Right renal cortex interstitium (tissue), 3 donors: ENCODE measurements at regions not wholly inside any gene's neighbourhood (a gene's known extent, or its start where the extent isn't known, plus 50 kb on each side); places are given as distances from the start of the nearest gene placed in this dataset.

ENCODE experiments used
- DNase-seq, 3 donors: peaks; one replicate each; pipeline ENCODE4 v3.0.0-alpha.2; 2013; ENCODE audit warnings: low read depth in 3 of 3, low spot score in 2 of 3

DNA sequence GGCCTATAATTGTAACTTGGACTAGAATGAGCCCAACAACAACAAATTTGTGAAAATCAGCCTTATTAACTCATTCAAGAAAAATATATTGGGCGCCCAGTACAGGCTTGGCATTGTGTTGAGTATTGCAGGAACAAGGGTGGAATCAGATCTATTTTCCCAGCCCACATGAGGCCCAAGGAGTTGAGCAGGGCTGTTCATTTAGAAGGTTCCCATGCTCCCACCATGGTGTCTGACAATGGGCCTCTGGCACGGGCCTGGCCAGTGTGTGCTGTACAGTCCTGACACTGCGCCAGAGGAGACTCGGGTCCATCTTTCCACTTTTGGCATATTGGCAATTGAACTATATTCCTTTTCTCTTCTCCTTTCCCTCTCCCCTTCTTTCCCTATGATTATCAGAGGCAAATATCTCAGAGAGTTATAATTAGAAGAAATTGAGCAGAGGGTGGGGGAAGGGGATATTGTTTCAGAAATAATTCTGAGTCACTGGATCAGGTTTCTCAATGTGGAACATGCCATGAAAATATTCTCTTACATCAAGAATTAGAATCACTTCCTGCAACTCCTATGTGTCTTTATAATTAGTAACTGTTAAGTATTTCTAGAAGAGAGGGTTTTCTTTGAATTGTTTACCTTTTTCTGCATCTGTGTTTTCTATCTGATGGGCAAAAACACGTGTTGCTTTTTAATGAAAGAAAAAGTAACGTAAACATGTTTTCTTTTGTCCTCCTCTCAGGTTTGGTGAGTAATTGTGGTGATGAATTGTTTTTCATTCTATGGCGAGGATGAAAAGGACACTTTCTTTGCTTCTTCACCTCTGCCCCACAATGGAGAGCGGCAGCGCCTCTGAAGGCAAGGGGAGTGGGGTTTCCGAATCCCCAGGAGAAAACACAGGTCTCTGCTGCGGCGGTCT is 209.4 kb downstream of the FOXA2 start:
- DNase-seq, result no peak

DNA sequence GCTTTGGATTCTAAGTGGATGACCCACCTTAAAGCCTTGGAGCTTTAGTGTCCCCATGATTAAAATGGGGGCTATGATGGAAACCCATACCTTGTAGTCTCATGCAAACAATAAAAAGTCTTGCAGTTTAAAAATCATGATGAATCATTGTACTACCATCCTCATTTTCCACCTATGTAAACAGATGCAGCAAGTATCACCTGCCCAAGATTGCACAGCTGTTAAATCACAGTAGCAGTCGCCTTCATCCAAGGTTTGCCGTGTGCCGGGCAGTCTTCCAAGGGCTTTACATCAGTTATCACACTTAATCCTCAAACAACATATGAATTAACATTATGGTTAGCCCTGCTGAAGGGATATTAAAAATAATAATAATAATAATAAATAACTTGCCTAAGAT is 210.3 kb downstream of the FOXA2 start:
- no peak for DNase-seq

DNA sequence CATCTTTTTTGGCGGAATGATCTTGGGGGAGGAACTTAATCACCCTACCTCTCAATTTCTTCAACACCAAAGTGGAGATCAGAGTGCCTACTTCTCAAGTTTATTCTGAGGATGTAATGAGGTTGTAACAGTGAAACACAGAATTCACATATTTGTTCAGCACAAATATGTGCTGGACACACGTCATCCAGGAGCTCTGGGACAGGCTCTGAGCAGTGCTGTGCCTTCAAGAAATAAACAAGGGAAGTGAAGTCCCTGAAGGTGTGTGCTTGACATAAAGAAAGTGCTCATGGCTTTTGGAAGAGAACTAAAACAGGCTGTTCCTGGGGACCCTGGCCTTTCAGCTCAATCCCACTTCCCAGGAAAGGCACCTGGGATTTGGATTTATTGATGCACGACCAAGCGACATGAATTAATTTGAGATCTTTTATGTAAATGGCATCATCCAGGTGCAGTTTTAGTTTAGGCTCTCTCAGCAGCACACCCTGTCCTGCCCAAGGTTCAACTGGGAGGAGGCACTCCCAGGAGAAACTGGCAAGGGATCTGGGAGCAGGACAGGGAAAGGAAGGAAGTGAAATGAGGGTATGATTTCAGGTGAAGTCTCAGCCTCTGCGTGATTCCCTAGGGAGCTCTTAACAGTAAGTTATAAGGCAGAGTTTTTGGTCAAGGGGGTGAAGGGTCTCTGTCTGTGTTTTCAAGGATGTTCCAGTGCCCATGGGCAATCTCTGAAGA is 211.0 kb downstream of the FOXA2 start:
- DNase-seq, result no peak

DNA sequence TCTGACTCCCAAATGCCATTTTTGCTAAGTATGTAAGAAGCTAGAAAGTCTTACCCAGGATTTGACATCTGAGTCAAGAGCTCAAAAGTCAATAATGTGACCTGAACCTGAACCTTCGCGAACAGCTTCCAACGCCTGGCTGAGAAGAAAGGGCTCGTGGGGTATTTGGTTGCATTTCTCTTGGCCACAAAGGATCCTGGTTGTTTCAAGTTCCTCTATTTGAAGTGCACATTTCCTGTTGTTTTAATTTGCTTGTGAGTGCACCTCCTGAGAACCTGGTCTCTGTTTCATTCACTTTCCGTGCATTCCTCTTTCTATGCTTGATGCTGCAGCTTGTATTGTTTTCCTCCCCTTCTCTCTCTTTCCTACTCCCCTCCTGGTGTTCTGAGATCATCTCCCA is 212.5 kb downstream of the FOXA2 start:
- no peak for DNase-seq

DNA sequence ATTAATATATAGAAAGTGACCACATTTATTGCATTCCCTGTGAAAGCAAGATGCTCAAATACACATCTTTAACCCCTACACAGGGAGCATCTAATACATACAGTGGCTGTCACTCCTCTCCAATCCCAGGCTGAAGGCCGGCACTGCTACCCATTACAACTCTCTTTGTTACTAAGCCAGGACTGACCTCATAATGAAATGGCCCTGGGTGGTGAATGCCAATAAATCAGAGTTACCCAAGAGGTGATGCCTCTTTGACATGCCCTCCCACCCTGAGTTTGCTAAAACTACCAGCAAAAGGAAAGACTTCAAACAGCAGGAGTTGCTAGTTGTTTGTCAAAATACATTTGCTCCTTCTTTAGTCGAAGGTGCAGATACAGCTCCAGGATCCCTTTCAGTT is 214.2 kb downstream of the FOXA2 start:
- DNase-seq, result no peak

DNA sequence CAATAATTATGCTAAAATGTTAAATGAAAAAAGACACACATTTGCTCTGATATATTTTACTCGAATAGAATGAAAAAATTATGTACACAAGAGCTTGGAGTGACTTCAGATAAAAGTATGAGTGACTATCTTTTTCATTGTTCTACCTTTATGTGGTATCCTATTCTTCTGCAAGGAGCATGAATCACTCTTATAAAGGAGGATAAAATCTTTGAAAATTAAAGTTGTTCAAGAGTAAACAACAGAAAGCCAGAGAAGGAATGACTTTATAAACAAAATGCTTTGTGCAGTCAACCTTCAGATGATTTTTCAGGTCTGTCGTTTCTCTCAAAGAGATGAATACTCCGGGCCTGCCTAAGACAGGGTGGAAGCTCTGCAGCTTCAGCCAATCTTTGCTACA is 215.3 kb downstream of the FOXA2 start:
- DNase-seq, result no peak

DNA sequence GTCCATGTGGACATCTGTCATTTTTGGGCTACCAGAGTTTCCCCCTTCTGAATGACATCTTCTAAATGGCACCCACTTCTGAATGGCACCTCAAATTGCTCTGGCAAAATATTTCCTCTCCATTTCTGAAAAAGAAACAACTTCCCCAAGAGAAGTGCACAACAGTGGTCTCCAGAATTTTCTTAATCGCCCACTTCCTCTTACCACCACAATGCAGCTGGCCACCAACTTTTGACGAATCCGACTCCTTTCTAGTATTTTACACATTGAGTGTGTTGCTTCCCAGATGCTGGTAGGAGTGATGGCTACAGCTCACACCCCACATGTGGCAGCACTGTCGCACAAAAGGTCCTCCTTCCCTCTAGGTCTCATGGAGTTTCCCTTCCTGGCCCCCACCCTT is 216.1 kb downstream of the FOXA2 start:
- no peak for DNase-seq

DNA sequence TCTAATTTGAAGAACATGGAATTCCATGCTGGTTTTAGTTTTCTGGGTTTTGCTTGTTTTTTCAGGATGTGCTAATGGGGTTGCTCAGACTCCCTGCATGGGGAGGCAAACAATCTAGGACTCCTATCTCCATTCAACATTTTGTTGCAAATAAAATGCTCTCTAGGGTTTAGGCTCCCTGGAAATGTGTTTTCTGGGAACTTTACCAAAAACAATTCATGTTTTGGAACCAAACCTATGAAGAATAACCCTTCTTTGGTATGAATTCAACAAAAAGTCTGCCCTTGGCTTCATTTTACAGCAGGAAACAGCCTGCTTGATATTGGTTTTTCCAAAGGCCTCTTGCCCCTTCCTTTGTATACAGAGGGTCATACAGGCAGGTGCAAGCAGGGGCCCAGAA is 217.7 kb downstream of the FOXA2 start:
- no peak for DNase-seq

DNA sequence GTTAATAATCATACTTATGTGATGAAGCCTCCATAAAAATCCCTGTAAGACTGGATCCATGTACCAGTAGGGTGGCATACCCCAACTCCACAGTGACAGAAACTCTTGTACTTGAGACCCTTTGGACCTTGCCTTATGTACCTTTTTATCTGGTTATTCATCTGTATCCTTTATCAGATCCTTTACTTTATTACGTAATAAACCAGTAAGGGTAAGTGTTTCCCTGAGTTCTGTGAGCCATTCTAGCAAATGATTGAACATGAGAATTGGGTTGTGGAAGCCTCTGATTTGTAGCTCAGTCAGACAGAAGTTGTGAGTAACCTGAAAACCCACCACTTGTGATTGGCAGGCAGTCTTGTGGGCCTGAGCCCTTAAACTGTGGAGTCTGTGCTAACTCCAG is 229.7 kb downstream of the FOXA2 start:
- DNase-seq, result no peak

DNA sequence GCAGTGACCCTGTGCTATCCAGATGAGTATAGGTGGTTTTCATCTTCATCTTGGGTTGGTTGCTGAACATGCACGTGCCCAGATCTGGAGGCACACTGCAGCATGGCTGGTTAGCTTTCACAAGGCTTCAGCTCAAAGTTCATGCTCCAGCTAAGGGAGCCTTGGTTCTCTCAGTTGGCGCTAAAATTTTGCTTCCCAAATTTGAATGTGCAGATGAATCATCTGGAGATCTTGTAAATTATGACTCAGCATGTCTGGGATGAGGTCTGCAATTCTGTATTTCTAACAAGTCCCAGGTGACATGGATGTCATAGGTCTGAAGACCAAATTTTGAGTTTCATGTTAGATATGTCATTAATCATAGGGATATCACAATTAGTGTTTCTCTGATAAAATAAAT is 230.8 kb downstream of the FOXA2 start:
- DNase-seq, result no peak

DNA sequence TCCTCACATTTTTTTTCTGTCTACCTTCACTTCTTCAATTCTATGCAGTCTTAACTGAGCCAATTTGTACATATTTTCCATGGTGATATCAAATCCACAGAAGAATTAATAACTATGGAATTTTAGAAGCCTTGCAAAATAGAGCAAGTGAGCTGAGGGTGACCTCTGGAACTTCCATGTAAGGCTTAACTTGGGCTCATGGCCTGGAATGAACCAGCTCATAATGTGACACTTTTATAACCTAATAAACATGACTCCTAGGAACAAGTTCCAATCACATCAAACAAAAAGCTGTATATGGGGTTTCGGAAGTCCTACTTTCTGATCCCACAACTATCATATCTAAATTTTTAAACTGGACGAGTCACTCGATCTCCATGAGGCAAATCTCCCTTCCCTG is 232.4 kb downstream of the FOXA2 start:
- DNase-seq, result no peak

DNA sequence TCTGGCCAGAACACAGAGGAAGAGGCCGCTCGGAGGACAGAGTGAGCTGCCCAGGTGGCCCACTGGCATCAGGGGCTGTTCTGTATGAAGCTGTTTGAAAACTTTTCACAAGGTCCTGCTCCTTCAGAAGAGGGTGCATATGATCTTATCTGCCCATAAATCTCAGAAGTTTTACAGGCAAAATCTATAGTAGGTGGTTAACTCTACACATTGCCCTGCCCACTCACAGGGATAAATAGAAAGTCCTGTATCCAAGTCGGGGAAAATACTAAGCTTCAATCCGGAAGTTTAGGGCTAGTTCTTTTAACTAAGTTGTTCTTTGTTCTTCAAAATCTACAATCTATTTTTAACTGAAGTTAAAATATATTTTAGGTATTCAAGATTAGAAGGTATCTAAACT is 233.7 kb downstream of the FOXA2 start:
- no peak for DNase-seq

DNA sequence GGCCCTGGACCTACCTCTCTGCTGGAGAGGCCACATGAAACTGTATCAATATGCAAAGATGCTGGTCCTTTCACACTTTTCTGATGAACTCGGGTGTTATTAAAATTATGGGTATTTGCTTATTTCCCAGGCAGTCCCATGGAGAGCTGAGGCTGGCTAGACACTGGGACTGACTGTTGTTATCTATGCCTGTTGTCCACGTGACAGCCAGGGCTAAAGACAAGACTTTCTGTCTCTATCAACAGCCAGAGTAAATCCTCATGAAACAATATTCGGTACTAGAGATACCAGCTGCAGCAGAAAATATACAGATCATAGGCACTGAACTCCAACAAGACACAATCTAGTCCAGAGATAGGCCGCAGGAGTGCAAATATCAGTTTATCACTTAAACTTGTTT is 236.4 kb downstream of the FOXA2 start:
- no peak for DNase-seq

DNA sequence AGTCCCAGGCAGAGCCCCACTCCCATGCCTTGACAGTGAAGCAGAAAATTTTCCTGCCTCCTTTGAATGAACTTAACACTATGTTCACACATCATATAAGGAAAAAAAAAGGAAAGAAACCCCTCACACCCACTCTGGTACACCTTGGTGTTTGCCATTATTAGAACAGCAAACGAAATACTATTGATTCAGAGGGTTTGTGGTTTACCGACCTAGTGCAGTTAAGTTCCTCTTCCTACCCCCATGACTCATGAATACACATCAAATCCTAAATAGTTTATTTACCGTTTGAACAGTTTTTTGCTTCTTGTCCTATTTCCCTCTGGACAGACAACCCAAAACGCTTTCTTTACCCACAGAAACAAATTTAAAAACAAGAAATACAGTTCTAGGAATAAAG is 237.7 kb downstream of the FOXA2 start:
- no peak for DNase-seq

DNA sequence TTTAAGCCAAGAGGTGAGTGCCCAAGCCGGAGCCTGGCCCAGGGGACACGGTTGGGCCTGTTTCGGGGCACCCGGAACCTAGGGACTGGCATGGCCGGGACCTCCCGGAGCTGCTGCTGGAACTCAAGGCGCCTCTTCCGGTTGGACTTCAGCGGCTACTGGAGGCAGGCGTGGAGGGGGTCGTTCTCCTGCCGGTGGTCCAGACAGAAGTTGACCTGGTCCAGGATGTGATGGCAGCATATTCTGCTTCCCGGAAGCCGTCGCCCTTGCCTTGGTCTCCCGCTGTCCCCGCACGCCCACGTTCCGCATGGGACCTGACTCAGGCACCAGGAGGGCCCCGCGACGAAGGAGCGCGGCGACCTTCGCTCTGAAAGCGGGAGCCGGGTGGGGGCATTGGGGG is 240.8 kb downstream of the FOXA2 start:
- no peak for DNase-seq

DNA sequence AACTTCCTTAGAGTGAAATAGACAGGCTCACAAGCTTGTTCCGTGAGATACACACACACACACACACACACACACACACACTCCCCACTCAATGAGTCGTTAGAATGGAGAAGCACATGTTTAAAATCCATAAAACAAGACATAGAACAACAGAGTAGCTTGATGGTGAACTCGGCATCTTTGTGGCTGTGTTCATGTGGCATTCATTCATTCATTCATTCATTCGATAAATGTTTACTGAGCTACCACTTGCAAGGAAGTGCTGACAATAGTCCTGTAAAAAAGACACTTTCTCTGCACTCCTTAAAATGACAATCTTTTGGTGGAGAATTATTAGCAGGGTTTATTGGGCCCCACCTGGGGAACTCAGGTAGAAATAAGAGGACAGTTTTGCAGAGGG is 242.0 kb downstream of the FOXA2 start:
- no peak for DNase-seq

DNA sequence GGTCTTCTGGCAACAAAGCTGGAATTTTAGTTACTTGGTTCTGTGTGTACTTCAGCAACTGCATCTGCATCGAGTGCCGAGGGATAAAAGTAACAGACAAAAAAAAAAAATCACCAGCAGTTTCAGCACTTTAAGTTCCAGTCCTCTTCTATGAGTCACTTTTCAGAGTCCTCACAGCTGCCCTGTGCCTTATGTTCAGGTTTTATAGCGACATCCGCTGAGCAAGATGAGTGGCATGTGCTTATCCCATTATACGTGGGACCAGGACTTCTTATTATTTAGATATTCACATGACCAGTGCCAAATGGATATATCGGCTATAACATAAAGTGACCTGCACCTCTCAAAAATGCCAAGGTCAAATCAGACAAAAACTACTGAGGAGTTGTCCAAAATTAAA is 242.9 kb downstream of the FOXA2 start:
- DNase-seq, result no peak

DNA sequence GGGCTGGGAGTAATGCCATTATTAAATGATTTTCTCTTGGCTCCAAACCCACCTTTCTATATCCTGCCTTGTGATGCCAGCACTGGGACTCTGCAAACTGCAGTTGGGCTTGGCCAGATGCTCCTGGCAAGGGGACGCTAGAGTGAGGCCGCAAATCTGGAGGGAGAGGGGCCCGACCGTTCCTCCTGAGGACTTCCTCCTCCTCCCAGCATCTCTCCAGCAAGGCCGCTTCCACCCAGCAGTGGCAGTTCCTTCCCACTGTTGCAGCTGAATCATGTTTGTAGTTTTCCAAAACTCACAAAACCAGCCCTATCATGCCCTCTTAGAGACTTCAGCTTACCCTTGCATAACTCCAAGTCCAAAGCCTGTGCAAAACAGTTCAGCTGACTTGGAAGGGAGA is 244.4 kb downstream of the FOXA2 start:
- no peak for DNase-seq

DNA sequence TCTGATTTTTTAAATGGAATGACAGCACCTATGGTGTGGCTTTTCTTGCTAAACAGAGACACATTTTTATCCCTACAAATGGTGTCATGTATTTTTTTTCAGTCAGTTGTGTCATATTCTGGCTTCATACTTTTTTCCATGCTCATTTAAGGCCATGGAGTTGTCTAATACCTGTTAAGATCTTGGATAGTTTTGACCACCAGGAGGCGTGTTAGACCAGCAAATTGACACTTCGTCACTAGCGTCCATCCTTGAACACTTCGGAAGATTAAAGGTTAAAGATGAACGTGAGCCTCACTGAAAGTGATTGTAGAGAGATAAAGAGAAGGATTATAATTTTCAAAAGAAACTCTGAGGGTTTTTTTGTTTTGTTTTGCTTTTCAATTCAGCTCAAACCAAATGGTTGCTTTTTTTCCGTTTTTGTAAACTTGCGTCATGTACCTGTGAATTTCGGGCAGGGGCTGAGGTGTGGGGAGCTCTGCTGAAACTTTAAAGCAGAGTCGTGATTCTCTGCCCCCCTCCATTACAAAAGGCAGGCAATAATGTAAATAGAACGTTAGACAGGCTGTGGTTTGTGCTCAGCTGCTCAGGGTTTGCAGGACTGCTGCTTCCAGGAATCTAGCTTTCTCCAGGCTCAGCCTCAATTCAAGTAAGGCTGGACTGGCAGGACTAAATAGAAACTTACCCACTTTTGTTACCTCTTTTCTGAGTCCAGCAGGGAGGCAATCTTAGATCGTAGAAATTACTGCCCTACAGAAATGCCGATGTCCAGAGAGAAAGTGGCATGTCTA is 245.1 kb downstream of the FOXA2 start:
- DNase-seq, result peak; percentile 27 to 47 (median 45)

DNA sequence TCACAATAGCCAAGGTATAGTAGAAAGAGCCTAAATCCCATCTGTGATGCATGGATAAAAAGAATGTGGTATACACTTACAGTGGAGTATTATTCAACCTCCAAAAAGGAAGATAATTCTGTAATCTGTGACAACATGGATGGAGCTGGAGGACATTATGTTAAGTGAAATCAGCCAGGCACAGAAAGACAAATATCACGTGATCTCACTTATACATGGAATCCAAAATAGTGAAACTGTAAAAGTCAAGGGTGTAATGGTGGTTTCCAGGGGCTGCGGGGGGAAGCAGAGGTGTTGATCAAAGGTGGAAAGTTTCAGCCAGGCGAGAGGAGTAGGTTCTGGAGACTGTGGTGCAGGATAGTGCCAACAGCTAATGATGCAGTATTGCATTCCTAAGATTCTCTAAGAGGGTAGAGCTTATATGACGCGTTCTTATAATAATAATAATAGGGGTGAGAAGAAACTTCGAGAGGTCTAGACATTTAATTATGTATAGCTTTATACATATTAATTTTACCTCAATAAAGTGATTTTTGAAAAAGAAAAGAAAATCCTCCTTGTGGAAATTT is 246.1 kb downstream of the FOXA2 start:
- no peak for DNase-seq

DNA sequence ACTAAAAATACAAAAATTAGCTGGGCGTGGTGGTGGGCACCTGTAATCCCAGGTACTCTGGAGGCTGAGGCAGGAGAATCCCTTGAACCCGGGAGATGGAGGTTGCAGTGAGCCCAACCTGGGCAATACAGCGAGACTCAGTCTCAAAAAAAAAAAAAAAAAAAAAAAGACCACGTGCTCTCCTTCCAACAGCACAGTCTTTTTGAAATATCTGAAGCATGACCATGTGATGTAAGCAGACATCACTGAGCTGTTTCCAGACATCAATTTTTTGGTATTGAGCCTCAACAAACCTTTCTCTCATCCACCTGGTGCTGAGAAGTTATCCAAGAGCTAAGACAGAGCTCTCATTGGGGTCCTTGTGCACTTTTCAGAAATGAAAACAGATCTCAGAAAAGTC is 249.2 kb downstream of the FOXA2 start:
- DNase-seq, result no peak
